Adrenal gland (tissue), 9 donors: ENCODE measurements at regions not wholly inside any gene's neighbourhood (a gene's known extent, or its start where the extent isn't known, plus 50 kb on each side); places are given as distances from the start of the nearest gene placed in this dataset.

Experiments
- DNase-seq, 7 donors: peaks; one replicate each; pipeline ENCODE4 v3.0.0-alpha.2; 2019 to 2020
- H3K27ac ChIP-seq, 5 donors: fragments of 200-600 bp; sonication (generic) in 4 of 5; 1 replicate in 3 of 5; 2 replicates in 2 of 5; pipeline versions ENCODE4 v1.5.1 to v1.8.0; 2016 to 2020; ENCODE audit warnings: mild to moderate bottlenecking in 1 of 5
- H3K27me3 ChIP-seq: fragments of 200-600 bp; 2 replicates; pipeline ENCODE4 v1.8.0; 2021
- H3K36me3 ChIP-seq, 2 donors: fragments of 200-600 bp; replicated peaks in 1 of 2; 1 replicate in 1 of 2; 2 replicates in 1 of 2; pipeline versions ENCODE4 v1.5.1 to v1.8.0; 2018 to 2022
- H3K4me1 ChIP-seq, 2 donors: fragments of 200-600 bp; replicated peaks in 1 of 2; 1 replicate in 1 of 2; 2 replicates in 1 of 2; pipeline versions ENCODE4 v1.5.1 to v1.8.0; 2018 to 2021
- H3K4me3 ChIP-seq, 4 donors: fragments of 200-600 bp; sonication (generic) in 3 of 4; one replicate each; pipeline ENCODE4 v1.5.1; 2016 to 2018
- H3K9me3 ChIP-seq, 3 donors: fragments of 200-600 bp; sonication (generic) in 1 of 3; replicated peaks in 1 of 3; 1 replicate in 2 of 3; 2 replicates in 1 of 3; pipeline versions ENCODE4 v1.5.1 to v1.8.0; 2016 to 2021
- CTCF ChIP-seq, 6 experiments: fragments of 450-650 bp in 4 of 6; fragments of 200-600 bp in 2 of 6; sonication (generic) in 1 of 6; IDR thresholded peaks; 1 replicate in 5 of 6; 2 replicates in 1 of 6; pipeline versions ENCODE4 v1.5.1 to v1.8.0; 2016 to 2021; ENCODE audit warnings: antibody characterized with exemption in 6 of 6, mild to moderate bottlenecking in 2 of 6, moderate library complexity in 1 of 6
- POLR2A ChIP-seq, 2 donors: fragments of 450-650 bp; IDR thresholded peaks; one replicate each; pipeline ENCODE4 v1.6.1; 2017; ENCODE audit warnings: antibody characterized with exemption in 2 of 2, mild to moderate bottlenecking in 2 of 2, moderate library complexity in 1 of 2
- WGBS, 4 donors: extraction: QIAGEN DNeasy Blood & Tissue Kit in 2 of 4; methylation state at CpG; one replicate each; pipeline versions ENCODE4 v1.1.5 to v1.1.7; 2013 to 2017; 5-methylcytosine and 5-hydroxymethylcytosine counted together
- intact Hi-C, 2 donors: fragments of 100-400 bp; cut with DNase I; formaldehyde crosslinking; loops; one replicate each; pipeline versions ENCODE4 v1.14.1 to v1.15.0; 2022 to 2023
- donor health status: healthy with polysubstance abuse.
- donor health status: Bipolar disorder and iron deficiency.
- donor health status: DM: yes; HTN: yes; CAD: no.
- donor health status: DM: no; HTN: no; CAD: no.
- donor health status: DM: no; HTN: no; CAD: no.

- Histone ChIP-seq H3K9me3 (no peaks in the 10 kb centered on the region), H3K4me3 (no peak overlapping the region), H3K27ac (no peak overlapping the region), H3K4me1 (peaks cover 9% of the 10 kb centered on the region in 2 donors), H3K27me3 (no peaks in the 10 kb centered on the region), H3K36me3 (no peaks in the 10 kb centered on the region)
- no peak for DNase-seq
- TF ChIP-seq POLR2A (IDR thresholded peaks at IDR 0.05) (no peak), CTCF (IDR thresholded peaks at IDR 0.05) (no peak)
- 80 to 87% (median 86%) methylated on average over 12 to 18 of the region's 18 CpGs for WGBS, 4 donors
- intact Hi-C loops: loop anchor here in 1 of 2 donors (5.0 to 10.0 kb wide), 3 partner anchors 597 to 837 kb away; partner anchors contain the start of genes JAG1, MKKS and SLX4IP
Observed at GRCh38 chr20:11271920-11272594, 598.3 kb upstream of the JAG1 start.

GRCh38 chr20:11274141-11274594 lies 600.4 kb upstream of the JAG1 start:
- Histone ChIP-seq H3K27ac (no peak overlapping the region), H3K4me1 (no peaks in the 10 kb centered on the region), H3K9me3 (no peaks in the 10 kb centered on the region), H3K36me3 (no peaks in the 10 kb centered on the region), H3K27me3 (no peaks in the 10 kb centered on the region), H3K4me3 (no peak overlapping the region)
- intact Hi-C loops: loop anchor here in 1 of 2 donors (5.0 to 10.0 kb wide), 3 partner anchors 599 to 839 kb away; partner anchors contain the start of genes JAG1, MKKS and SLX4IP
- TF ChIP-seq CTCF (IDR thresholded peaks at IDR 0.05): peak; percentile 24 to 71 (median 63)
- no peak for TF ChIP-seq POLR2A (IDR thresholded peaks at IDR 0.05)
- DNase-seq: peak; percentile 33 to 63 (median 56)
- WGBS, 4 donors: 7 to 13% (median 8%) methylated on average over 6 of the region's 6 CpGs

- Histone ChIP-seq H3K4me3 (no peak overlapping the region), H3K4me1 (no peaks in the 10 kb centered on the region), H3K36me3 (no peaks in the 10 kb centered on the region), H3K27me3 (no peaks in the 10 kb centered on the region), H3K9me3 (no peaks in the 10 kb centered on the region), H3K27ac (no peak overlapping the region)
- intact Hi-C loops: loop anchor here in 1 of 2 donors (10.0 kb wide), 2 partner anchors 601 to 841 kb away; partner anchors contain the start of genes JAG1, MKKS and SLX4IP
- TF ChIP-seq POLR2A (IDR thresholded peaks at IDR 0.05) (no peak), CTCF (IDR thresholded peaks at IDR 0.05) (no peak)
- DNase-seq: no peak
- WGBS, 4 donors: 86 to 92% (median 90%) methylated on average over 2 of the region's 2 CpGs
Observed at GRCh38 chr20:11275740-11276139, 601.9 kb upstream of the JAG1 start.

GRCh38 chr20:11277170-11277569 lies 603.4 kb upstream of the JAG1 start:
- no peak for DNase-seq
- intact Hi-C loops: loop anchor here in 1 of 2 donors (10.0 kb wide), 2 partner anchors 602 to 842 kb away; partner anchors contain the start of genes JAG1, MKKS and SLX4IP
- Histone ChIP-seq H3K9me3 (no peaks in the 10 kb centered on the region), H3K27me3 (no peaks in the 10 kb centered on the region), H3K27ac (no peak overlapping the region), H3K4me1 (no peaks in the 10 kb centered on the region), H3K36me3 (no peaks in the 10 kb centered on the region), H3K4me3 (no peak overlapping the region)
- WGBS, 4 donors: 54 to 81% (median 69%) methylated on average over 1 of the region's 1 CpG
- no peak for TF ChIP-seq POLR2A (IDR thresholded peaks at IDR 0.05)
